ENCODE measurements at regions not wholly inside any gene's neighbourhood (a gene's known extent, or its start where the extent isn't known, plus 50 kb on each side); places are given as distances from the start of the nearest gene placed in this dataset.

DNA sequence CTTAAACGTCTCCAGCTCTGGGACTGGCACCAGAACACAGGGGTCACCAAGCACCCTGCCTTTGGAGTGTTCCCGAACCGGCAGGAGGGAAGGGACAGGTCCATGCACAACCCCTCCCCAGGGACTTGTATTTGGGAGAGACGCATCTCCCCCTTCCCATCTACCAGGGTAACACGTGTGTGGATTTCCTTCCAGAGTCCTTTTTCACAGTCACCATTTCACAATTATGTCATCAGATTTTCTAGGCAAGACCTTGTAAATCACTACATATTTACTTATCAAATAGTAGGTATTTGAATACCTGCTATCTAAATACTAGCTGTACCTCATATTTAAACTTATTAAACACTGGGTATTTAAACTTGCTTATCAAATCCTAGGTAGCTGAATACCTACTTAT lies 57.4 kb upstream of the AJAP1 start:
- TF ChIP-seq, protein P1, sequence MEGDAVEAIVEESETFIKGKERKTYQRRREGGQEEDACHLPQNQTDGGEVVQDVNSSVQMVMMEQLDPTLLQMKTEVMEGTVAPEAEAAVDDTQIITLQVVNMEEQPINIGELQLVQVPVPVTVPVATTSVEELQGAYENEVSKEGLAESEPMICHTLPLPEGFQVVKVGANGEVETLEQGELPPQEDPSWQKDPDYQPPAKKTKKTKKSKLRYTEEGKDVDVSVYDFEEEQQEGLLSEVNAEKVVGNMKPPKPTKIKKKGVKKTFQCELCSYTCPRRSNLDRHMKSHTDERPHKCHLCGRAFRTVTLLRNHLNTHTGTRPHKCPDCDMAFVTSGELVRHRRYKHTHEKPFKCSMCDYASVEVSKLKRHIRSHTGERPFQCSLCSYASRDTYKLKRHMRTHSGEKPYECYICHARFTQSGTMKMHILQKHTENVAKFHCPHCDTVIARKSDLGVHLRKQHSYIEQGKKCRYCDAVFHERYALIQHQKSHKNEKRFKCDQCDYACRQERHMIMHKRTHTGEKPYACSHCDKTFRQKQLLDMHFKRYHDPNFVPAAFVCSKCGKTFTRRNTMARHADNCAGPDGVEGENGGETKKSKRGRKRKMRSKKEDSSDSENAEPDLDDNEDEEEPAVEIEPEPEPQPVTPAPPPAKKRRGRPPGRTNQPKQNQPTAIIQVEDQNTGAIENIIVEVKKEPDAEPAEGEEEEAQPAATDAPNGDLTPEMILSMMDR (conservative IDR thresholded peaks at IDR 0.05; ENCODE audit: control insufficient read depth, insufficient read depth, low read depth, low read length) = no peak
- H3K4me3 ChIP-seq (ENCODE audit: control insufficient read depth, low read depth, low read length) = no peak overlapping the region
- DNase-seq (ENCODE audit: low read depth) = no peak

- H3K4me3 ChIP-seq (ENCODE audit: control insufficient read depth, low read depth, low read length) = no peak overlapping the region
- DNase-seq (ENCODE audit: low read depth) = no peak
- TF ChIP-seq, protein P1 (conservative IDR thresholded peaks at IDR 0.05; ENCODE audit: control insufficient read depth, insufficient read depth, low read depth, low read length) = no peak
Measured at GRCh38 chr1:4598561-4598960, 55.8 kb upstream of the AJAP1 start.

DNA sequence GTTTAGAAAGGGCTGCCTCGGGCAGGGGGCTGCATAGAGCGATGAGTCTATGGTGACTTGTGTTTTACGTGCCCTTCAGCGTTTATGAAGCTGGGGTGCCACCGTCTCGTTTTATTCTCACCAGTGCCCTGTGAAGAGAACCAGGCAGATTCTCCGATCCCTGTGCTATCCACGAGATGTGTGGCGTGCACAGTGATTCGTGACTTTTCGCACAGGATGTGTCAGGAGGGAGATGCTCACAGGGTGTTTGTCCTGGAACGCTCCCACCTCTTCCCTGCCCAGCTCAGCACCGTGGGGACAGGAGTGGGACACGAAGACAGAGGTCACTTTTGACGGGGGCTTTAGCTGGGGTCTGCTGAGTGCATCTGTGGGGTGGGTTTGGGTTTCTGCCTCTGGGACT lies 54.9 kb upstream of the AJAP1 start:
- H3K4me3 ChIP-seq (ENCODE audit: control insufficient read depth, low read depth, low read length) = no peak overlapping the region
- TF ChIP-seq, protein P1 (conservative IDR thresholded peaks at IDR 0.05; ENCODE audit: control insufficient read depth, insufficient read depth, low read depth, low read length) = no peak
- no peak for DNase-seq (ENCODE audit: low read depth)

DNA sequence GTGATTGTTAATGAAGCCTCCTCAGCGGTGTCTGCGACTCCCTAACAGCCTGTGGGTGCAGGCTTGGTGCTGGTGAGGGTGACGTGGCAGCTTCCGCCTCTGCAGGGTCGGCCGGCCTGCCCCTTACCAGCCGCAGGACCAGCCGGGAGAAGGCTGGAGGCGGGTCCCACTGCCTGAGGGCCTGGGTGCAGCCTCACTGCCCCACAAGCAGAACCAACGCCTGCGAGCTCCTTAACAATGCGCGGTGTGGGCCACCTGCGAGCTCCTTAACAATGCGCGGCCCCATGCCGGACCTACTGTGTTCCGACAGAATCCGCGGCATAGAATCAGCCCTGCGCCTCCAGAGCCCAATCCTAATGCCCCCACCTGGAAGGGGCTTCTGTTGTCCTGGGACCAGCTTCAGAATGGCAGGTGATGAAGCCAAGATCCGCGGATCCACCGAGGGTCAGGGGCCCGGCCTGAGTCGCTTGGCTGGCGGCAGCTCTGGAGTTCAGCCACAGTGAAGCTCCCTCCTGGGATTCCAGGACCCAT lies 54.4 kb upstream of the AJAP1 start:
- TF ChIP-seq, protein P1 (conservative IDR thresholded peaks at IDR 0.05; ENCODE audit: control insufficient read depth, insufficient read depth, low read depth, low read length) = no peak
- DNase-seq (ENCODE audit: low read depth) = no peak
- no peak overlapping the region for H3K4me3 ChIP-seq (ENCODE audit: control insufficient read depth, low read depth, low read length)

GRCh38 chr1:4600615-4601460 lies 53.6 kb upstream of the AJAP1 start:
- H3K4me3 ChIP-seq (ENCODE audit: control insufficient read depth, low read depth, low read length) = no peak overlapping the region
- TF ChIP-seq, protein P1 (conservative IDR thresholded peaks at IDR 0.05; ENCODE audit: control insufficient read depth, insufficient read depth, low read depth, low read length) = no peak
- DNase-seq (ENCODE audit: low read depth) = no peak

- H3K4me3 ChIP-seq (ENCODE audit: control insufficient read depth, low read depth, low read length) = no peak overlapping the region
- no peak for DNase-seq (ENCODE audit: low read depth)
- TF ChIP-seq, protein P1 (conservative IDR thresholded peaks at IDR 0.05; ENCODE audit: control insufficient read depth, insufficient read depth, low read depth, low read length) = no peak
Measured at GRCh38 chr1:4601941-4602340, 52.5 kb upstream of the AJAP1 start.
